SU-DHL-6 (cell line): ENCODE measurements at regions not wholly inside any gene's neighbourhood (a gene's known extent, or its start where the extent isn't known, plus 50 kb on each side); places are given as distances from the start of the nearest gene placed in this dataset.

Experiments
- H2AFZ ChIP-seq: fragments of 200-600 bp; sonication (generic); 2 replicates; pipeline ENCODE4 v1.6.1; 2014; ENCODE audit warnings: low read depth, mild to moderate bottlenecking, moderate library complexity, mixed read lengths, antibody characterized with exemption, low read length; ENCODE audit not compliant: severe bottlenecking
- H3F3A ChIP-seq: fragments of 200-600 bp; shearing (Covaris generic); 2 replicates; pipeline ENCODE4 v1.6.0; 2016; ENCODE audit warnings: antibody characterized with exemption, mild to moderate bottlenecking; ENCODE audit not compliant: insufficient read depth
- H3K27ac ChIP-seq: fragments of 200-600 bp; sonication (generic); 2 replicates; pipeline ENCODE4 v1.5.1; 2016; ENCODE audit warnings: low read depth, mild to moderate bottlenecking, low read length, moderate library complexity, mixed read lengths
- H3K27me3 ChIP-seq: fragments of 200-600 bp; sonication (generic), shearing (Covaris generic); 2 replicates; pipeline ENCODE4 v1.6.0; 2014; ENCODE audit warnings: mild to moderate bottlenecking, low read length
- H3K36me3 ChIP-seq: fragments of 200-600 bp; sonication (generic); 2 replicates; pipeline ENCODE4 v1.6.1; 2014; ENCODE audit warnings: mild to moderate bottlenecking, low read length, mixed read lengths
- H3K4me2 ChIP-seq: fragments of 300-600, 200-600 bp; shearing (Covaris generic), sonication (generic); 2 replicates; pipeline ENCODE4 v1.6.0; 2014; ENCODE audit warnings: low read length, low read depth, mild to moderate bottlenecking; ENCODE audit not compliant: poor library complexity, severe bottlenecking
- H3K4me3 ChIP-seq: fragments of 200-600 bp; sonication (generic); 2 replicates; pipeline ENCODE4 v1.5.1; 2014; ENCODE audit warnings: antibody characterized with exemption, low read length, mild to moderate bottlenecking, mixed read lengths; ENCODE audit not compliant: insufficient read depth, poor library complexity, severe bottlenecking
- H3K79me2 ChIP-seq: fragments of 200-600 bp; sonication (generic); 2 replicates; pipeline ENCODE4 v1.6.1; 2014; ENCODE audit warnings: mild to moderate bottlenecking, low read length, moderate library complexity; ENCODE audit not compliant: insufficient read depth
- H3K9ac ChIP-seq: fragments of 200-600 bp; sonication (generic); 2 replicates; pipeline ENCODE4 v1.7.0; 2014; ENCODE audit warnings: mild to moderate bottlenecking, low read length
- H3K9me2 ChIP-seq: fragments of 200-600 bp; sonication (generic); replicated peaks from 2 replicates; pipeline ENCODE4 v1.6.1; 2014; ENCODE audit warnings: low read length; ENCODE audit not compliant: insufficient read depth
- H3K9me3 ChIP-seq: fragments of 200-600 bp; sonication (generic); 2 replicates; pipeline ENCODE4 v1.6.1; 2014; ENCODE audit warnings: low read length, mixed read lengths; ENCODE audit not compliant: insufficient read depth
- H4K20me1 ChIP-seq: fragments of 200-600 bp; sonication (generic); 2 replicates; pipeline ENCODE4 v1.6.1; 2014; ENCODE audit warnings: low read depth, mild to moderate bottlenecking, antibody characterized with exemption, low read length, moderate library complexity, mixed read lengths
- CTCF ChIP-seq: fragments of 200-600 bp; sonication (generic); IDR thresholded peaks from one replicate; pipeline ENCODE4 v1.5.1; 2017; ENCODE audit warnings: antibody characterized with exemption, mild to moderate bottlenecking, low read length, moderate library complexity; ENCODE audit not compliant: insufficient read depth, poor library complexity, severe bottlenecking
- EZH2phosphoT487 ChIP-seq: fragments of 200-600 bp; sonication (generic), shearing (Covaris generic); conservative IDR thresholded peaks from 2 replicates; pipeline ENCODE4 v1.6.1; 2018; ENCODE audit warnings: mild to moderate bottlenecking, antibody characterized with exemption, low read length, moderate library complexity, mixed read lengths

DNA sequence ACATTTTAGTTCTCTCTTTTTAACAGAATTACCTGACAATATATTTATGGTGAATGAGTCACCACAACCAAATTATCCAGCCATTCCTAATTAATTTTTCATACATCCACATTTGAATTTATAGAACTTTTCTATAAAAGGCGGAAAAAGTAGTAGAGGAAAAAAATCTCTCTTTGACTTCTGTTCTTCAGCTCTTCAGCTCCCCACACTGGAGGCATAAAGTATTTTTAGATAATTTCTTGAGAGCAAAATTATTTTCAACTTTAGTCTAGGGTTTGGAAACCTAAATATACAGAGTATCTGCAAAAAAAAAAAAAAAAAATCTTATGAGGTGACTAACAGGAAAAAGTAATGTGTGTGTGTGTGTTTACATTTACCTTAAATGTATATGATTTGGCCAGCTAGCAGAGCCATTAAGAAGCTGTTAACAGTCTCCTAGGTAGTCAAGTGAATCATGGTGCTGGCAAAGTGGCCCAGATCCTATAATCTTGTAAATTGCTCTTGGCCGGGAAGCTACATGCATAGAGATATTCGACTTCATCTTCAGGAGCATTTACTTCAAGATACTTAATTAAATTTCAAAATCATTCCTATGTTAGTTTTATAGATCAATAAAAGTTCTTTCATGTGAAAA, 383.1 kb upstream of the STEAP1 start:
- peak; percentile 17 for TF ChIP-seq CTCF
- TF ChIP-seq EZH2phosphoT487, result no peak

DNA sequence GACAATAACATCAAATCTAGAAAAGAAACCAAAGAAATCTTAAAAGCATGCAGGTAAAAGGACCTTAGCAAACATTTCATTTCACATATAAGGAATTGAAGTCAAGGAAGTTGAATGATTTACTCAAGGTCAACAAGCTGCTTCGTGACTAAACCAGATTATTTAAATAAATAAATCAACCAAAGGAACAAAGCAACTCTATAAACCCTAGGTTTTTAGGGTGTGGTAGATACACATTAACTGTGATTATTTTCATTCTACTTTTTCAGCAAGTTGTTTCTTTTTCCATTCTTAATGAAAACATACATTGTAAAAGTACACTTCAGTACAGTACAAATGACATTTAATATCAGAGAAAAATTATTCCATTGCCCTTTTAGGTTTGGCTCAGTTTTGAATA, 382.0 kb upstream of the STEAP1 start:
- H3K36me3 ChIP-seq, result no peaks in the 10 kb centered on the region
- H3K9me2 ChIP-seq, result no peaks in the 10 kb centered on the region
- H3K4me3 ChIP-seq, result no peak overlapping the region
- H2AFZ ChIP-seq, result no peak overlapping the region
- no peaks in the 10 kb centered on the region for H3K9me3 ChIP-seq
- H4K20me1 ChIP-seq, result no peaks in the 10 kb centered on the region
- no peak overlapping the region for H3K27ac ChIP-seq
- no peaks in the 10 kb centered on the region for H3K27me3 ChIP-seq
- no peaks in the 10 kb centered on the region for H3K79me2 ChIP-seq
- H3F3A ChIP-seq, result no peaks in the 10 kb centered on the region
- H3K4me2 ChIP-seq, result no peak overlapping the region
- TF ChIP-seq CTCF (no peak), EZH2phosphoT487 (no peak)
- H3K9ac ChIP-seq, result no peak overlapping the region

More for the DNA sequence above, 383.1 kb upstream of the STEAP1 start:
- H3K9me2 ChIP-seq, result no peaks in the 10 kb centered on the region
- no peak overlapping the region for H3K9ac ChIP-seq
- no peak overlapping the region for H2AFZ ChIP-seq
- H3K9me3 ChIP-seq, result no peaks in the 10 kb centered on the region
- H3K79me2 ChIP-seq, result no peaks in the 10 kb centered on the region
- no peaks in the 10 kb centered on the region for H3F3A ChIP-seq
- H3K4me2 ChIP-seq, result no peak overlapping the region
- H4K20me1 ChIP-seq, result no peaks in the 10 kb centered on the region
- H3K4me3 ChIP-seq, result no peak overlapping the region
- no peaks in the 10 kb centered on the region for H3K36me3 ChIP-seq
- H3K27me3 ChIP-seq, result no peaks in the 10 kb centered on the region
- H3K27ac ChIP-seq, result no peak overlapping the region

GRCh38 chr7:89773611-89774010, 380.7 kb upstream of the STEAP1 start:
- TF ChIP-seq CTCF (no peak), EZH2phosphoT487 (no peak)
- Histone ChIP-seq H3K27ac (no peak overlapping the region), H3K36me3 (no peaks in the 10 kb centered on the region), H2AFZ (no peak overlapping the region), H3F3A (no peaks in the 10 kb centered on the region), H3K9me3 (no peaks in the 10 kb centered on the region), H4K20me1 (no peaks in the 10 kb centered on the region), H3K79me2 (no peaks in the 10 kb centered on the region), H3K9ac (no peak overlapping the region), H3K9me2 (no peaks in the 10 kb centered on the region), H3K27me3 (no peaks in the 10 kb centered on the region), H3K4me3 (no peak overlapping the region), H3K4me2 (no peak overlapping the region)
